Activated CD4-positive, alpha-beta T cell treated with anti-CD3 and anti-CD28 coated beads, Interleukin-2, amount 10 ng/mL, durations not matched to agents 24 days and 14 days (primary cell): ENCODE measurements at regions not wholly inside any gene's neighbourhood (a gene's known extent, or its start where the extent isn't known, plus 50 kb on each side); places are given as distances from the start of the nearest gene placed in this dataset.

ENCODE experiments used
- DNase-seq: peaks from one replicate; pipeline ENCODE4 v3.0.0; 2022
- H3K27ac Mint-ChIP-seq: one replicate; pipeline ENCODE4 v1.8.0; 2022; ENCODE audit warnings: mild to moderate bottlenecking, mixed read lengths
- H3K27me3 Mint-ChIP-seq: one replicate; pipeline ENCODE4 v1.8.0; 2022; ENCODE audit warnings: mixed read lengths
- H3K36me3 Mint-ChIP-seq: one replicate; pipeline ENCODE4 v1.8.0; 2022; ENCODE audit warnings: low read depth, mild to moderate bottlenecking, mixed read lengths
- H3K4me1 Mint-ChIP-seq: one replicate; pipeline ENCODE4 v1.8.0; 2021; ENCODE audit warnings: mixed read lengths
- H3K4me3 Mint-ChIP-seq: one replicate; pipeline ENCODE4 v1.8.0; 2022; ENCODE audit warnings: mild to moderate bottlenecking, moderate library complexity, mixed read lengths
- H3K9me3 Mint-ChIP-seq: one replicate; pipeline ENCODE4 v1.8.0; 2021; ENCODE audit warnings: mixed read lengths
- intact Hi-C: fragments of 100-400 bp; cut with micrococcal nuclease; formaldehyde crosslinking; loops from one replicate; pipeline ENCODE4 v1.15.1; 2023

DNA sequence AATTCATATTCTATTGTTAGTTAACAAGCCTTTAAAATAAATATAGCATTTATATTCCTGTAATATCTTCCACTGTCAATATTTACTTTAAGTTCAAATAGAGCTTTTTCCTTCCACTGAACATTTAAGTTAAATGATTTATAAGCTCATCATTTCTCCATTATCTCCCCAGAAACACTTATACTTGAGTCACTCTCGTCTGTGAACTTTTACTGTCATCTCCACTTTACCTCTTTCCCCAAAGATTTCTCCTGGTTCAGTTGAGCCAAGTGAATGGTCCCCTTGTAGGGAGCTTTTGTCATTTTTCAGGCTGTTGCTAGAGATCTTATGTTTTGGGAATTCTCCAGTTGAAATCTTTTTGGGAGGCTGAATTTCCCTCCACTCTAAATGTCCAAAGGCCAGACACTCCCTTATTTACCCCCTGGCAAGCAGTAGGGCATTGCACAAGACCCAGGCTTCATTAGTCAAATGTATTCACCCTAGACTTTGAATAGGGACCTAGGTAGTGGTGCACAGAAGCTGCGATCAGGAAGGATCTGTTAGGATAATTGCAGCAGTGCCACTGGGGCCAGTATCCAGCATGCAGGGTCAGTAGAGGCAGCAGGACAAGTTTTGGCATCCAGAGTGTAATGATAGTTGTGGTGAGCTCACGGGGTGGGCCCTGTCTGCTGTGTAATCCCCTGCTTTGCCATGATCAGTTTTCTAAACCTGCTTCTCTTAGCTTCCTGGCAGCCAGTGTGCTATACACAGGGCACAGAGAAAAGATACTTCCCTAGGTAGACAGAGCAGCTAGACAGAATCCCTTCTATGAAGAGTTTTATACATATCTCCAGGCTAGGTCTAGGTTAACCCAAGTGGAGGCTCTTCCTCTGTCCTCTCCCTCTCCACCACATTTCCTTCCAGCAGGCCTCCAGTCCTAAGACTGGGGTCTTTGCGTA is 356.5 kb upstream of the SLCO3A1 start:
- Mint-ChIP-seq H3K4me1 (no peaks in the 10 kb centered on the region), H3K36me3 (no peaks in the 10 kb centered on the region), H3K9me3 (no peaks in the 10 kb centered on the region), H3K27ac (no peak overlapping the region), H3K27me3 (peaks cover 17% of the 10 kb centered on the region), H3K4me3 (no peak overlapping the region)
- no peak for DNase-seq
- intact Hi-C loops, result no loop called here

- Mint-ChIP-seq H3K36me3 (no peaks in the 10 kb centered on the region), H3K27me3 (peaks cover 13% of the 10 kb centered on the region), H3K27ac (no peak overlapping the region), H3K9me3 (no peaks in the 10 kb centered on the region), H3K4me3 (no peak overlapping the region), H3K4me1 (no peaks in the 10 kb centered on the region)
- no peak for DNase-seq
- intact Hi-C loops, result no loop called here
Observed at GRCh38 chr15:91498046-91498748, 355.3 kb upstream of the SLCO3A1 start.

GRCh38 chr15:91498749-91499062 is 354.8 kb upstream of the SLCO3A1 start:
- intact Hi-C loops, result no loop called here
- peaks cover 12% of the 10 kb centered on the region for H3K27me3 Mint-ChIP-seq

GRCh38 chr15:91499774-91500383 is 353.6 kb upstream of the SLCO3A1 start:
- intact Hi-C loops, result no loop called here
- peaks cover 12% of the 10 kb centered on the region for H3K27me3 Mint-ChIP-seq
- H3K4me1 Mint-ChIP-seq, result no peaks in the 10 kb centered on the region
- DNase-seq, result no peak
- H3K36me3 Mint-ChIP-seq, result no peaks in the 10 kb centered on the region
- no peaks in the 10 kb centered on the region for H3K9me3 Mint-ChIP-seq
- H3K27ac Mint-ChIP-seq, result no peak overlapping the region
- no peak overlapping the region for H3K4me3 Mint-ChIP-seq

More at GRCh38 chr15:91498749-91499062, 354.8 kb upstream of the SLCO3A1 start:
- no peak overlapping the region for H3K27ac Mint-ChIP-seq
- no peaks in the 10 kb centered on the region for H3K36me3 Mint-ChIP-seq
- H3K4me1 Mint-ChIP-seq, result no peaks in the 10 kb centered on the region
- no peak for DNase-seq
- no peak overlapping the region for H3K4me3 Mint-ChIP-seq
- H3K9me3 Mint-ChIP-seq, result no peaks in the 10 kb centered on the region

GRCh38 chr15:91508633-91509032 is 344.9 kb upstream of the SLCO3A1 start:
- H3K4me1 Mint-ChIP-seq, result no peaks in the 10 kb centered on the region
- no peaks in the 10 kb centered on the region for H3K36me3 Mint-ChIP-seq

GRCh38 chr15:91514147-91514546 is 339.4 kb upstream of the SLCO3A1 start:
- Mint-ChIP-seq H3K9me3 (no peaks in the 10 kb centered on the region), H3K4me3 (no peak overlapping the region), H3K27ac (no peak overlapping the region), H3K27me3 (peaks cover 11% of the 10 kb centered on the region), H3K36me3 (no peaks in the 10 kb centered on the region), H3K4me1 (peaks cover 6% of the 10 kb centered on the region)
- intact Hi-C loops, result no loop called here
- DNase-seq, result no peak

More at GRCh38 chr15:91508633-91509032, 344.9 kb upstream of the SLCO3A1 start:
- DNase-seq, result no peak
- H3K4me3 Mint-ChIP-seq, result no peak overlapping the region
- no peak overlapping the region for H3K27ac Mint-ChIP-seq
- peaks cover 17% of the 10 kb centered on the region for H3K27me3 Mint-ChIP-seq
- no peaks in the 10 kb centered on the region for H3K9me3 Mint-ChIP-seq
- intact Hi-C loops, result no loop called here

GRCh38 chr15:91515188-91515754 is 338.2 kb upstream of the SLCO3A1 start:
- peaks cover 6% of the 10 kb centered on the region for H3K4me1 Mint-ChIP-seq

DNA sequence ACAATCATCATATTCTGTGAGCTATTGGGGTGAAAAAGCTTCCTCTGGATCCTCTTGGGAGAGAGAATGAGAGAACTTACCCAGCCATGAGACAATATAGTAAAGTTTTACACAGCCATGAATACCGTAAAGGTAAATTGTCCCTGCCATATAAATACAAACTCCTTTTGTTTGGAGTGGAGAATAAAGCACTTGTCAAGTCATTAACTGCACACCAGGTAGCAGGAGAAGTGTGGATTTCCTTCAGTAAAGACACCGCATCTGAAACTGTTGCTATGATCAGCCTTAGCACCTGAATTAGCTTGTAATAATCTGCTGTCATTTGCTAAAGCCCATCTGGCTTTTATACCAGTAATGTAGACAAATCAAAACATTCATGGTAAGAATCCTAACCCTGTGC is 336.6 kb upstream of the SLCO3A1 start:
- no peak overlapping the region for H3K27ac Mint-ChIP-seq
- intact Hi-C loops, result no loop called here
- no peak for DNase-seq
- H3K4me3 Mint-ChIP-seq, result no peak overlapping the region
- H3K36me3 Mint-ChIP-seq, result no peaks in the 10 kb centered on the region
- H3K27me3 Mint-ChIP-seq, result no peaks in the 10 kb centered on the region
- no peaks in the 10 kb centered on the region for H3K9me3 Mint-ChIP-seq
- peaks cover 6% of the 10 kb centered on the region for H3K4me1 Mint-ChIP-seq

More at GRCh38 chr15:91515188-91515754, 338.2 kb upstream of the SLCO3A1 start:
- Mint-ChIP-seq H3K4me3 (no peak overlapping the region), H3K27me3 (peaks cover 5% of the 10 kb centered on the region), H3K9me3 (no peaks in the 10 kb centered on the region), H3K36me3 (no peaks in the 10 kb centered on the region), H3K27ac (no peak overlapping the region)
- intact Hi-C loops, result no loop called here
- no peak for DNase-seq

DNA sequence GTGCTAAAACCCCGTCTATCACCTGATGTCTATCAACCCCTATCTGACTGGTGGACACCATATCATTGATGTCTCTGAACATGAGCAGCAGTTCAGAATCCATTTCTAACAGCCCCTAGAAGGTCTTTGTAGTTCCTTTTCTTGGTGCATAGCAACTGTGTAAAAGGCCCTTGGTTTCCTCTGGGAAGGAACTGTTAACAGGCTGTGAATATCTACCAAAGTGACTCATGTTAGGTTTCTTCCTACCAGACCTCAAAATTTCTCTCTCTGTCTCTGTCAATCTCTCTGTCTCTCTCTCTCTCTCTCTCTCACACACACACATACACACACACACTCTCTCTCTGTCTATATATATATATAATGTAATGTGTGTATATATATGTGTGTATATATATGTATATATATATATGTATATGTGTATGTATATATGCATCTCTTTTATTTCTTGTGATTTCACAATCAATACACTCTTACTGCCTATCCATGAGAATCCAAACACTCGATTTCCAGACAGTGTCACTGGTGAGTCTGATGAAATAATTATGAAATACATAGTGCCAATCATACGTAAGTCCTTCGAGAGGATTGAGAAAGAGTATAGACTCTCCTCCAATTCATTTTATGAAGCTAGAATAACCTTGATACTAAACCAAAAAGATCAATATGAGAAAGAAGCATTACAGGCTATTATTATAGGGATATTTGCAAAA is 335.9 kb upstream of the SLCO3A1 start:
- Mint-ChIP-seq H3K36me3 (no peaks in the 10 kb centered on the region), H3K4me1 (peaks cover 9% of the 10 kb centered on the region), H3K27ac (no peak overlapping the region), H3K9me3 (no peaks in the 10 kb centered on the region), H3K27me3 (no peaks in the 10 kb centered on the region), H3K4me3 (no peak overlapping the region)
- no peak for DNase-seq
- intact Hi-C loops, result no loop called here

- no peak overlapping the region for H3K27ac Mint-ChIP-seq
- H3K9me3 Mint-ChIP-seq, result no peaks in the 10 kb centered on the region
- H3K4me1 Mint-ChIP-seq, result peaks cover 9% of the 10 kb centered on the region
- H3K36me3 Mint-ChIP-seq, result no peaks in the 10 kb centered on the region
- H3K27me3 Mint-ChIP-seq, result no peaks in the 10 kb centered on the region
- no peak for DNase-seq
- intact Hi-C loops, result no loop called here
- H3K4me3 Mint-ChIP-seq, result no peak overlapping the region
Observed at GRCh38 chr15:91520850-91521249, 332.7 kb upstream of the SLCO3A1 start.

- intact Hi-C loops, result no loop called here
- Mint-ChIP-seq H3K4me3 (no peak overlapping the region), H3K4me1 (peaks cover 9% of the 10 kb centered on the region), H3K9me3 (no peaks in the 10 kb centered on the region), H3K27ac (no peak overlapping the region), H3K36me3 (no peaks in the 10 kb centered on the region), H3K27me3 (peaks cover 3% of the 10 kb centered on the region)
- no peak for DNase-seq
Observed at GRCh38 chr15:91521548-91521947, 332.0 kb upstream of the SLCO3A1 start.

GRCh38 chr15:91521996-91522395 is 331.5 kb upstream of the SLCO3A1 start:
- intact Hi-C loops, result loop anchor here (1.0 kb wide), 1 partner anchor 219 kb away; no protein-coding TSS in a partner anchor
- no peaks in the 10 kb centered on the region for H3K9me3 Mint-ChIP-seq
- H3K4me1 Mint-ChIP-seq, result peaks cover 9% of the 10 kb centered on the region
- H3K27me3 Mint-ChIP-seq, result peaks cover 6% of the 10 kb centered on the region
- H3K27ac Mint-ChIP-seq, result no peak overlapping the region
- no peak for DNase-seq
- no peaks in the 10 kb centered on the region for H3K36me3 Mint-ChIP-seq
- H3K4me3 Mint-ChIP-seq, result no peak overlapping the region

- peaks cover 9% of the 10 kb centered on the region for H3K4me1 Mint-ChIP-seq
- H3K27ac Mint-ChIP-seq, result no peak overlapping the region
- peak; percentile 61 for DNase-seq
- H3K9me3 Mint-ChIP-seq, result no peaks in the 10 kb centered on the region
- intact Hi-C loops, result loop anchor here (1.0 kb wide), 1 partner anchor 219 kb away; no protein-coding TSS in a partner anchor
- no peak overlapping the region for H3K4me3 Mint-ChIP-seq
- peaks cover 7% of the 10 kb centered on the region for H3K27me3 Mint-ChIP-seq
- no peaks in the 10 kb centered on the region for H3K36me3 Mint-ChIP-seq
Observed at GRCh38 chr15:91522605-91523332, 330.7 kb upstream of the SLCO3A1 start.
